H1 (cell line): ENCODE measurements at regions not wholly inside any gene's neighbourhood (a gene's known extent, or its start where the extent isn't known, plus 50 kb on each side); places are given as distances from the start of the nearest gene placed in this dataset.

Experiments
- CTCF ChIA-PET: fragments of 300-600 bp; sonication (Branson Sonifier 250); formaldehyde crosslinking; loops from one replicate; lab custom pipeline; 2021; ENCODE audit not compliant: partially characterized antibody; lab: Charles Lee
- POLR2A ChIA-PET: fragments of 300-600 bp; sonication (Branson Sonifier 250); formaldehyde crosslinking; loops from one replicate; lab custom pipeline; 2021; ENCODE audit warnings: inconsistent platforms; ENCODE audit not compliant: partially characterized antibody; lab: Charles Lee
- DNase-seq, 2 experiments: peaks; one replicate each; pipeline versions ENCODE4 v3.0.0 to v3.0.0-alpha.2; 2010 to 2022; ENCODE audit warnings: low spot score in 2 of 2, low read depth in 1 of 2, mixed read lengths in 1 of 2
- FAIRE-seq: peaks from 2 replicates; lab custom pipeline; 2011; peaks lifted over from hg19 to GRCh38; lab: Jason Lieb, UNC
- H2AFZ ChIP-seq: 2 replicates; pipeline ENCODE4 v1.8.1; 2012; ENCODE audit warnings: low read length, inconsistent platforms
- H2AK5ac ChIP-seq: 2 replicates; pipeline ENCODE4 v1.6.1; 2013; ENCODE audit warnings: low read depth, low read length
- H2BK120ac ChIP-seq: replicated peaks from 2 replicates; pipeline ENCODE3; 2013; ENCODE audit warnings: low read depth, low read length, inconsistent platforms
- H2BK12ac ChIP-seq: 2 replicates; pipeline ENCODE4 v1.6.1; 2013; ENCODE audit warnings: low read depth, low read length
- H2BK15ac ChIP-seq: 2 replicates; pipeline ENCODE4 v1.6.1; 2013; ENCODE audit warnings: low read length
- H2BK20ac ChIP-seq: 2 replicates; pipeline ENCODE4 v1.6.1; 2013; ENCODE audit warnings: low read length
- H2BK5ac ChIP-seq: 2 replicates; pipeline ENCODE4 v1.6.1; 2013; ENCODE audit warnings: low read depth, low read length
- H3K14ac ChIP-seq: 2 replicates; pipeline ENCODE4 v1.6.1; 2013; ENCODE audit warnings: inconsistent platforms; ENCODE audit not compliant: insufficient read length
- H3K18ac ChIP-seq: 2 replicates; pipeline ENCODE4 v1.6.1; 2013; ENCODE audit warnings: low read length; ENCODE audit errors: extremely low read depth
- H3K23ac ChIP-seq: 2 replicates; pipeline ENCODE4 v1.6.1; 2013; ENCODE audit warnings: inconsistent platforms; ENCODE audit not compliant: insufficient read length
- H3K23me2 ChIP-seq: 2 replicates; pipeline ENCODE4 v1.6.1; 2013; ENCODE audit warnings: low read depth, low read length
- H3K27ac ChIP-seq: 2 replicates; pipeline ENCODE4 v1.6.1; 2011; ENCODE audit warnings: low read depth, low read length, inconsistent platforms
- H3K27me3 ChIP-seq, 4 experiments: replicated peaks in 1 of 4; 1 replicate in 1 of 4; 2 replicates in 3 of 4; pipeline versions ENCODE4 v1.6.1 to v1.8.1; 2011 to 2013; ENCODE audit warnings: low read length in 3 of 4, mild to moderate bottlenecking in 3 of 4, inconsistent platforms in 2 of 4, mixed read lengths in 2 of 4, moderate library complexity in 1 of 4; ENCODE audit not compliant: control insufficient read depth in 3 of 4, insufficient read depth in 3 of 4; ENCODE audit errors: extremely low read depth in 1 of 4
- H3K36me3 ChIP-seq, 4 experiments: 2 replicates each; pipeline versions ENCODE4 v1.6.1 to v1.8.1; 2011 to 2013; ENCODE audit warnings: mild to moderate bottlenecking in 4 of 4, low read length in 3 of 4, moderate library complexity in 2 of 4, control low read depth in 1 of 4, inconsistent platforms in 1 of 4; ENCODE audit not compliant: insufficient read depth in 4 of 4, control insufficient read depth in 2 of 4
- H3K4ac ChIP-seq: replicated peaks from 2 replicates; pipeline ENCODE3; 2013; ENCODE audit warnings: low read length, low read depth, mixed read lengths, inconsistent platforms; ENCODE audit not compliant: insufficient read length
- H3K4me1 ChIP-seq, 4 experiments: replicated peaks in 1 of 4; 1 replicate in 1 of 4; 2 replicates in 3 of 4; pipeline versions ENCODE4 v1.6.1 to v1.8.1; 2011 to 2013; ENCODE audit warnings: low read length in 3 of 4, inconsistent platforms in 2 of 4, mixed read lengths in 1 of 4; ENCODE audit not compliant: insufficient read depth in 4 of 4, control insufficient read depth in 3 of 4
- H3K4me2 ChIP-seq, 2 experiments: 2 replicates each; pipeline versions ENCODE4 v1.6.1 to v1.8.1; 2011 to 2013; ENCODE audit warnings: low read depth in 2 of 2, low read length in 2 of 2, control low read depth in 1 of 2, inconsistent platforms in 1 of 2, mild to moderate bottlenecking in 1 of 2; ENCODE audit not compliant: insufficient read depth in 1 of 2
- H3K4me3 ChIP-seq, 4 experiments: fragments of 200-600, 300-600 bp in 1 of 4; sonication (generic), shearing (Covaris generic), sonication (Bioruptor Twin) in 1 of 4; 2 replicates each; pipeline versions ENCODE4 v1.5.1 to v1.8.1; 2011 to 2016; ENCODE audit warnings: low read length in 4 of 4, low read depth in 3 of 4, control low read depth in 2 of 4, inconsistent platforms in 2 of 4, mild to moderate bottlenecking in 2 of 4, mixed read lengths in 1 of 4, moderate library complexity in 1 of 4; ENCODE audit not compliant: insufficient read depth in 2 of 4; ENCODE audit errors: extremely low read depth in 1 of 4
- H3K56ac ChIP-seq: replicated peaks from 2 replicates; pipeline ENCODE3; 2013; ENCODE audit warnings: low read depth, mild to moderate bottlenecking, mixed read lengths, low read length, inconsistent platforms; ENCODE audit not compliant: insufficient read length
- H3K79me1 ChIP-seq: 2 replicates; pipeline ENCODE4 v1.6.1; 2013; ENCODE audit warnings: low read depth, low read length, control low read depth
- H3K79me2 ChIP-seq, 2 experiments: 2 replicates each; pipeline versions ENCODE4 v1.6.1 to v1.8.1; 2012 to 2013; ENCODE audit warnings: low read length in 2 of 2, mild to moderate bottlenecking in 2 of 2, inconsistent platforms in 1 of 2; ENCODE audit not compliant: insufficient read depth in 2 of 2, control insufficient read depth in 1 of 2
- H3K9ac ChIP-seq, 4 experiments: replicated peaks in 1 of 4; 1 replicate in 1 of 4; 2 replicates in 3 of 4; pipeline versions ENCODE4 v1.6.1 to v1.8.1; 2011 to 2013; ENCODE audit warnings: low read depth in 3 of 4, low read length in 3 of 4, control low read depth in 2 of 4, mild to moderate bottlenecking in 2 of 4, moderate library complexity in 2 of 4, inconsistent platforms in 1 of 4; ENCODE audit errors: extremely low read depth in 1 of 4
- H3K9me3 ChIP-seq, 2 experiments: 2 replicates each; pipeline versions ENCODE4 v1.6.1 to v1.8.1; 2012 to 2013; ENCODE audit warnings: mild to moderate bottlenecking in 2 of 2, moderate library complexity in 2 of 2, control low read depth in 1 of 2, inconsistent platforms in 1 of 2, low read depth in 1 of 2, low read length in 1 of 2, mixed read lengths in 1 of 2; ENCODE audit not compliant: insufficient read depth in 2 of 2
- H4K20me1 ChIP-seq, 2 experiments: replicated peaks in 1 of 2; 2 replicates each; pipeline versions ENCODE3 to v1.8.1; 2011 to 2013; ENCODE audit warnings: inconsistent platforms in 2 of 2, low read length in 2 of 2, mild to moderate bottlenecking in 1 of 2; ENCODE audit not compliant: insufficient read depth in 2 of 2, control insufficient read depth in 1 of 2
- H4K5ac ChIP-seq: 2 replicates; pipeline ENCODE4 v1.6.1; 2013; ENCODE audit warnings: low read length, low read depth, mixed read lengths, inconsistent platforms; ENCODE audit not compliant: insufficient read length
- H4K8ac ChIP-seq: 2 replicates; pipeline ENCODE4 v1.8.0; 2013; ENCODE audit warnings: mild to moderate bottlenecking, moderate library complexity, low read length, inconsistent platforms; ENCODE audit not compliant: insufficient read depth; ENCODE audit errors: extremely low read depth
- H4K91ac ChIP-seq: replicated peaks from 2 replicates; pipeline ENCODE3; 2013; ENCODE audit warnings: low read length, mixed read lengths, inconsistent platforms; ENCODE audit not compliant: insufficient read length
- ASH2L ChIP-seq: fragments of 200-600, 300-600 bp; sonication (generic); IDR thresholded peaks from one replicate; pipeline ENCODE4 v1.7.1; 2017; ENCODE audit warnings: low read length
- BCL11A ChIP-seq, 2 experiments: IDR thresholded peaks; one replicate each; pipeline ENCODE4 v1.6.1; 2011; ENCODE audit warnings: low read depth in 2 of 2, low read length in 2 of 2, mild to moderate bottlenecking in 2 of 2
- CEBPB ChIP-seq: IDR thresholded peaks from 2 replicates; pipeline ENCODE4 v1.6.1; 2012; ENCODE audit warnings: low read depth, low read length
- JUND ChIP-seq: IDR thresholded peaks from 2 replicates; pipeline ENCODE4 v1.6.1; 2011; ENCODE audit warnings: mild to moderate bottlenecking, improper control_type of control experiment, low read length
- NRF1 ChIP-seq: IDR thresholded peaks from 2 replicates; pipeline ENCODE4 v1.6.1; 2011; ENCODE audit warnings: mild to moderate bottlenecking, low read depth, low read length, improper control_type of control experiment
- RBBP5 ChIP-seq: IDR thresholded peaks from 2 replicates; pipeline ENCODE4 v1.7.1; 2012; ENCODE audit warnings: low read depth, mild to moderate bottlenecking, inconsistent platforms, low read length, moderate library complexity, borderline replicate concordance
- SP2 ChIP-seq: IDR thresholded peaks from 2 replicates; pipeline ENCODE4 v1.6.1; 2012; ENCODE audit warnings: mild to moderate bottlenecking, low read length, inconsistent platforms
- SRF ChIP-seq: IDR thresholded peaks from 2 replicates; pipeline ENCODE4 v1.6.1; 2011; ENCODE audit warnings: mild to moderate bottlenecking, low read depth, low read length, moderate library complexity
- TBP ChIP-seq: IDR thresholded peaks from 2 replicates; pipeline ENCODE4 v1.6.1; 2011; ENCODE audit warnings: low read depth, low read length, improper control_type of control experiment
- TCF12 ChIP-seq: IDR thresholded peaks from 2 replicates; pipeline ENCODE4 v1.6.1; 2011; ENCODE audit warnings: low read depth, mild to moderate bottlenecking, low read length
- ZNF274 ChIP-seq: IDR thresholded peaks from 2 replicates; pipeline ENCODE4 v1.7.0; 2012; ENCODE audit warnings: low read length, borderline replicate concordance; ENCODE audit errors: extremely low read depth

GRCh38 chr2:182541268-182541667, 114.4 kb upstream of the PDE1A start:
- Histone ChIP-seq H2BK5ac (no peak overlapping the region), H3K4me3 (no peak overlapping the region), H4K5ac (no peak overlapping the region), H4K8ac (no peak overlapping the region), H3K9ac (no peak overlapping the region), H3K4me1 (no peaks in the 10 kb centered on the region), H3K79me1 (no peaks in the 10 kb centered on the region), H3K4me2 (no peak overlapping the region), H2BK15ac (no peak overlapping the region), H4K91ac (no peak overlapping the region), H3K23me2 (no peaks in the 10 kb centered on the region), H3K23ac (no peak overlapping the region), H3K14ac (no peak overlapping the region), H2BK20ac (no peak overlapping the region), H3K36me3 (no peaks in the 10 kb centered on the region), H3K27ac (no peak overlapping the region), H3K18ac (no peak overlapping the region), H2AK5ac (no peak overlapping the region), H3K27me3 (no peaks in the 10 kb centered on the region), H2BK120ac (no peak overlapping the region), H3K4ac (no peak overlapping the region), H3K79me2 (no peaks in the 10 kb centered on the region), H2BK12ac (no peak overlapping the region), H3K56ac (no peak overlapping the region), H4K20me1 (no peaks in the 10 kb centered on the region), H2AFZ (no peak overlapping the region), H3K9me3 (no peaks in the 10 kb centered on the region)
- DNase-seq (no peak), FAIRE-seq (no peak)
- ChIA-PET CTCF (interaction anchor here (0.5 to 1.3 kb wide), 2 partner anchors 108 to 810 kb away, joined by 4 to 5 read pairs; no protein-coding TSS in a partner anchor), POLR2A (no interaction called here)
- no peak for TF ChIP-seq ZNF274
- no peak for TF ChIP-seq NRF1
- TF ChIP-seq JUND, result no peak
- no peak for TF ChIP-seq TBP
- no peak for TF ChIP-seq ASH2L
- no peak for TF ChIP-seq CEBPB
- no peak for TF ChIP-seq BCL11A (IDR thresholded peaks at IDR 0.05; ENCODE audit: low read depth in 2 of 2, low read length in 2 of 2)
- no peak for TF ChIP-seq SP2
- no peak for TF ChIP-seq SRF
- no peak for TF ChIP-seq TCF12
- TF ChIP-seq RBBP5, result no peak
